Mammary epithelial cell (primary cell): ENCODE measurements at regions not wholly inside any gene's neighbourhood (a gene's known extent, or its start where the extent isn't known, plus 50 kb on each side); places are given as distances from the start of the nearest gene placed in this dataset.

Experiments used
- CTCF ChIP-seq, 2 donors: IDR thresholded peaks in 1 of 2; conservative IDR thresholded peaks in 1 of 2; 2 replicates each; pipeline ENCODE4 v1.5.1; 2011 to 2012; ENCODE audit warnings: inconsistent platforms in 2 of 2, low read length in 2 of 2, mild to moderate bottlenecking in 2 of 2, control low read depth in 1 of 2, low read depth in 1 of 2; ENCODE audit not compliant: insufficient read depth in 1 of 2; ENCODE audit errors: extremely low read depth in 1 of 2
- EZH2 ChIP-seq: IDR thresholded peaks from 2 replicates; pipeline ENCODE4 v1.6.1; 2012; ENCODE audit warnings: low read length, inconsistent platforms, borderline replicate concordance

- peak in 1 of 2 donors; percentile 10 for TF ChIP-seq CTCF (conservative IDR thresholded peaks at IDR 0.05 in 1 of 2, IDR thresholded peaks at IDR 0.05 in 1 of 2; ENCODE audit: extremely low read depth in 1 of 2, insufficient read depth in 1 of 2, low read depth in 1 of 2, low read length in 2 of 2)
- no peak for TF ChIP-seq EZH2
Observed at GRCh38 chr7:24005517-24005916, 278.5 kb upstream of the NPY start.
